ENCODE measurements at regions not wholly inside any gene's neighbourhood (a gene's known extent, or its start where the extent isn't known, plus 50 kb on each side); places are given as distances from the start of the nearest gene placed in this dataset.

DNA sequence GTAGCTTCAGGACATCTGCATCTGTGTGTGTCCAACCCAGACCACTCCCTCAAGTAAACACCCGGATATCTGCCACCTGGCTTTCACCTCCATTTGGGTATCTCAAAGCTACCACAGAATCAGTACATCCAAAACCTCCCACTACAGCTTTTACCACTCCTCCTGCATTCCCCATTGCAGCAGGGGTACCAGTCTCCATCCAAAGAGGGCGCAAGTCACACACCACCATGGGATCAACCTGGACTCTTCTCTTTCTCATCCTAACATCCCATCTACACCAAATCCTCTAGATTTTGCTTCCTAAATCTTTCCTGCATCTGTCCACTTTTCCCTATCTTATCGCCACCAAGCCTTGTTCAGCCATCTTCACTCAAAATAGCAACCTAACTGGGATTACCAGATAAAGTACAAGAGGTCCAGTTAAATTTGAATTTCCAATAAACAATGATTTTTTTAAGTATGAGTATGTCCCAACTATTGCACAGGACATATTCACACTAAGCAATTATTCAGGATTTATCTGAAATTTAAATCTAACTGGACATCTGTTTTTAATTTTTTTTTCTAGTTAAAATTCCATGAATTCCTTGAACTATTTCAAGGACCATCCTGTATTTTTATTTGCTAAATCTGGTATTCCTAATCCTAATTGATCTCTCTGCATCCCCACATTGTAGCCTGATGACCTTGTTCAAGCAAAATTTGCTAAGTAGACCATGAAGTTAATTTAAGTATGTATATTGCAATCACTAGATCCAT, 164.3 kb upstream of the MLN start:
- TF ChIP-seq, protein P1, sequence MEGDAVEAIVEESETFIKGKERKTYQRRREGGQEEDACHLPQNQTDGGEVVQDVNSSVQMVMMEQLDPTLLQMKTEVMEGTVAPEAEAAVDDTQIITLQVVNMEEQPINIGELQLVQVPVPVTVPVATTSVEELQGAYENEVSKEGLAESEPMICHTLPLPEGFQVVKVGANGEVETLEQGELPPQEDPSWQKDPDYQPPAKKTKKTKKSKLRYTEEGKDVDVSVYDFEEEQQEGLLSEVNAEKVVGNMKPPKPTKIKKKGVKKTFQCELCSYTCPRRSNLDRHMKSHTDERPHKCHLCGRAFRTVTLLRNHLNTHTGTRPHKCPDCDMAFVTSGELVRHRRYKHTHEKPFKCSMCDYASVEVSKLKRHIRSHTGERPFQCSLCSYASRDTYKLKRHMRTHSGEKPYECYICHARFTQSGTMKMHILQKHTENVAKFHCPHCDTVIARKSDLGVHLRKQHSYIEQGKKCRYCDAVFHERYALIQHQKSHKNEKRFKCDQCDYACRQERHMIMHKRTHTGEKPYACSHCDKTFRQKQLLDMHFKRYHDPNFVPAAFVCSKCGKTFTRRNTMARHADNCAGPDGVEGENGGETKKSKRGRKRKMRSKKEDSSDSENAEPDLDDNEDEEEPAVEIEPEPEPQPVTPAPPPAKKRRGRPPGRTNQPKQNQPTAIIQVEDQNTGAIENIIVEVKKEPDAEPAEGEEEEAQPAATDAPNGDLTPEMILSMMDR (IDR thresholded peaks at IDR 0.05), result peak; percentile 29
- intact Hi-C loops (cut with DNase I), result loop anchor here (5.0 to 10.0 kb wide), 2 partner anchors 59 to 187 kb away; no protein-coding TSS in a partner anchor

GRCh38 chr6:33967265-33967767, 163.5 kb upstream of the MLN start:
- TF ChIP-seq, protein P1 (IDR thresholded peaks at IDR 0.05), result no peak
- Histone ChIP-seq H3K36me3 (no peaks in the 10 kb centered on the region), H3K4me1 (no peaks in the 10 kb centered on the region), H3K9ac (ENCODE audit: low read depth in 2 of 2, low read length in 2 of 2) (no peak overlapping the region), H3K27ac (no peak overlapping the region), H3K27me3 (no peaks in the 10 kb centered on the region), H3K9me3 (no peaks in the 10 kb centered on the region), H3K4me3 (no peak overlapping the region)
- DNase-seq, result no peak
- intact Hi-C loops (cut with DNase I), result loop anchor here (5.0 to 10.0 kb wide), 2 partner anchors 60 to 187 kb away; no protein-coding TSS in a partner anchor

More for the DNA sequence above, 164.3 kb upstream of the MLN start:
- no peak overlapping the region for H3K27ac ChIP-seq
- H3K4me3 ChIP-seq, result no peak overlapping the region
- peak; percentile 57 for DNase-seq
- H3K4me1 ChIP-seq, result no peaks in the 10 kb centered on the region
- H3K36me3 ChIP-seq, result no peaks in the 10 kb centered on the region
- no peak overlapping the region for H3K9ac ChIP-seq (ENCODE audit: low read depth in 2 of 2, low read length in 2 of 2)
- H3K27me3 ChIP-seq, result no peaks in the 10 kb centered on the region
- no peaks in the 10 kb centered on the region for H3K9me3 ChIP-seq

- intact Hi-C loops (cut with DNase I), result loop anchor here (5.0 to 10.0 kb wide), 2 partner anchors 61 to 188 kb away; no protein-coding TSS in a partner anchor
- TF ChIP-seq, protein P1 (IDR thresholded peaks at IDR 0.05), result no peak
- Histone ChIP-seq H3K27ac (no peak overlapping the region), H3K4me1 (no peaks in the 10 kb centered on the region), H3K9ac (ENCODE audit: low read depth in 2 of 2, low read length in 2 of 2) (no peak overlapping the region), H3K36me3 (no peaks in the 10 kb centered on the region), H3K4me3 (no peak overlapping the region), H3K9me3 (no peaks in the 10 kb centered on the region), H3K27me3 (no peaks in the 10 kb centered on the region)
- no peak for DNase-seq
These were observed 162.7 kb upstream of the MLN start for GRCh38 chr6:33966536-33966935.

DNA sequence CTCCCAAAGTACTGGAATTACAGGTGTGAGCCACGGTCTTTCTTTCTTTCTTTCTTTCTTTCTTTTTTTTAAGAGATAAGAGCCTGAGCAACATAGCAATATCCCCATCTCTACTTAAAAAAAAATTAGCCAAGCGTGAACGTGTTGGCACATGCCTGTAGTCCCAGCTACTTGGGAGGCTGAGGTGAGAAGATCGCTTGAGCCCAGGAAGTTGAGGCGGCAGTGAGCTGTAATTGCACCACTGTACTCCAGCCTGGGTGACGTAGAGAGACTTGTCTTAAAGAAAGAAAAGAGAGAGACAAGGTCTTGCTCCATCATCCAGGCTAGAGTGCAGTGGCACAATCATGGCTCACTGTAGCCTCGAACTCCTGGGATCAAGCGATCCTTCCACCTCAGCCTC, 162.0 kb upstream of the MLN start:
- Histone ChIP-seq H3K27ac (no peak overlapping the region), H3K9me3 (no peaks in the 10 kb centered on the region), H3K9ac (ENCODE audit: low read depth in 2 of 2, low read length in 2 of 2) (no peak overlapping the region), H3K27me3 (no peaks in the 10 kb centered on the region), H3K36me3 (no peaks in the 10 kb centered on the region), H3K4me1 (no peaks in the 10 kb centered on the region), H3K4me3 (no peak overlapping the region)
- intact Hi-C loops (cut with DNase I), result loop anchor here (5.0 to 10.0 kb wide), 2 partner anchors 62 to 189 kb away; no protein-coding TSS in a partner anchor
- DNase-seq, result no peak
- TF ChIP-seq, protein P1 (IDR thresholded peaks at IDR 0.05), result no peak

DNA sequence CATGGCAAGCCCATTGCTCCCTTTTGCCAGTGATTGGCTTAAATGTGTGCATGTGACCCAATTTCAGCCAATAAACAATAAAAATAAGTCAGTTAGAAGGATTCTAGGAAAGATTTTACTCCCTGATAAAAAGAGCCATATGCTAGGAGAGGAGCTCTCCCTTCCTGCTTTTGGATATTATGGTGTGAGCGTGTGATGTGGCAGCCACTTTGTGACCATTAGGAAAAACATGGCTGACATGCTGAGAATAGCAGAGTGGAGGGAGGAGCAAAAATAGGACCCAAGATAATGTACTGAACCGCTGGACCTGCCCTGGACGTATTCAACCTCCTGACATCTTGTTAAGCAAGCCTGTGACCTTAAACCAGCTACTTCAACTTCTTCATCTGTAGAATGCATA, 160.6 kb upstream of the MLN start:
- Histone ChIP-seq H3K27me3 (no peaks in the 10 kb centered on the region), H3K9me3 (no peaks in the 10 kb centered on the region), H3K9ac (ENCODE audit: low read depth in 2 of 2, low read length in 2 of 2) (no peak overlapping the region), H3K27ac (no peak overlapping the region), H3K4me1 (no peaks in the 10 kb centered on the region), H3K36me3 (no peaks in the 10 kb centered on the region), H3K4me3 (no peak overlapping the region)
- intact Hi-C loops (cut with DNase I), result loop anchor here (10.0 kb wide), 1 partner anchor 190 kb away; no protein-coding TSS in a partner anchor
- TF ChIP-seq, protein P1 (IDR thresholded peaks at IDR 0.05), result no peak
- no peak for DNase-seq
